ENCODE measurements at regions not wholly inside any gene's neighbourhood (a gene's known extent, or its start where the extent isn't known, plus 50 kb on each side); places are given as distances from the start of the nearest gene placed in this dataset.

- no peak for TF ChIP-seq ZNF407 (CRISPR knock-in tag; IDR thresholded peaks at IDR 0.05; ENCODE audit: not compliant biosample characterization)
- no peak for TF ChIP-seq MEIS1 (CRISPR knock-in tag; IDR thresholded peaks at IDR 0.05; ENCODE audit: borderline replicate concordance)
- TF ChIP-seq SMYD3 (CRISPR knock-in tag; IDR thresholded peaks at IDR 0.05) = no peak
- no peak for TF ChIP-seq CCDC6 (CRISPR knock-in tag; IDR thresholded peaks at IDR 0.05)
- TF ChIP-seq NFE2L2 (IDR thresholded peaks at IDR 0.05; ENCODE audit: low read length) = no peak
- TF ChIP-seq KLF13 (CRISPR knock-in tag; IDR thresholded peaks at IDR 0.05) = no peak
- no peak for TF ChIP-seq GMEB1 (CRISPR knock-in tag; IDR thresholded peaks at IDR 0.05; ENCODE audit: borderline replicate concordance)
- TF ChIP-seq ZNF468 (CRISPR knock-in tag; IDR thresholded peaks at IDR 0.05) = no peak
Measured at GRCh38 chr13:37383046-37383445, 215.5 kb downstream of the POSTN start (continued).

All from HepG2 (cell line).